GM21360 (cell line): ENCODE measurements at regions not wholly inside any gene's neighbourhood (a gene's known extent, or its start where the extent isn't known, plus 50 kb on each side); places are given as distances from the start of the nearest gene placed in this dataset.
"Not testable (repeated sequence)": the region's sequence is repeated elsewhere in the genome, so short reads cannot be mapped to it uniquely, and the experiment has no call there.

ENCODE experiments used
- ATAC-seq: cut with Tn5 transposase; IDR thresholded peaks from one replicate; pipeline ENCODE4 v1.9.1; 2021; ENCODE audit warnings: mild to moderate bottlenecking, moderate library complexity; ENCODE audit not compliant: unreplicated experiment

- ATAC-seq = no peak
Measured at GRCh38 chr6:80942911-80943310, 809.6 kb downstream of the TENT5A start.

- no peak for ATAC-seq
Measured at GRCh38 chr6:80940976-80941375, 811.5 kb downstream of the TENT5A start.

GRCh38 chr6:80940571-80940970 is 811.9 kb downstream of the TENT5A start:
- ATAC-seq = no peak

- no peak for ATAC-seq
Measured at GRCh38 chr6:80939898-80940297, 812.6 kb downstream of the TENT5A start.

- ATAC-seq = no peak
Measured at GRCh38 chr6:80939480-80939879, 813.0 kb downstream of the TENT5A start.

GRCh38 chr6:80938131-80938530 is 814.4 kb downstream of the TENT5A start:
- no peak for ATAC-seq

DNA sequence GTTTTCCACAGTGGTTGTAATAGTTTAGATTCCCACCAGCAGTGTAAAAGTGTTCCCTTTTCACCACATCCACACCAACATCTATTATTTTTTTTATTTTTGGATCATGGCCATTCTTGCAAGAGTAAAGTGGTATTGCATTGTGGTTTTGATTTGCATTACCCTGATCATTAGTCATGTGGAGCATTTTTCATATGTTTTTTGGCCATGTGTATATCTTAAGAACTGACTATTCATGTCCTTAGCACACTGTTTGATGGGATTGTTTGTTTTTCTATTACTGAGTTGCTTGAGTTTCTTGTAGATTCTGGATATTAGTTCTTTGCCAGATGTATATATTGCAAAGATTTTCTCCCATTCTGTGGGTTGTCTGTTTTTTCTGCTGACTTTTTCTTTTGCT is 820.1 kb downstream of the TENT5A start:
- no peak for ATAC-seq

DNA sequence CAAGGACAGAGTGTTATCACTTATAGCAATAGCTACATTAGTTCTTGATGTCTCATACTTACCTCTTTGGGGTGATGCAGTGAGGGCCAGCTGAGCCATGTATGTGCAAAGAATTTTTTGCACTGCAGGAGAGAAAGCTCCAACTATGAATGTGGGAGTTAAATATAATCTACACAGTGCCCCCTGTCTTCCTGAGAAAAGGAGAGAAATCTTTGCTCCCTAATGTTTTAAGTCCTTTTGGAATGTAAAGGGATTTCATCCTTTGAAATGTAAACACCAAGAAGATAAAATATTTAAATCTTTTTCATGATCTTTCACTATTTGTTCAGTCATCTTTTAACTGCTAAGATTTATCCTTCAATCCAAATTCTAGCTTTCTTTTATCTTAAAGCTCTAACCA is 822.1 kb downstream of the TENT5A start:
- no peak for ATAC-seq

DNA sequence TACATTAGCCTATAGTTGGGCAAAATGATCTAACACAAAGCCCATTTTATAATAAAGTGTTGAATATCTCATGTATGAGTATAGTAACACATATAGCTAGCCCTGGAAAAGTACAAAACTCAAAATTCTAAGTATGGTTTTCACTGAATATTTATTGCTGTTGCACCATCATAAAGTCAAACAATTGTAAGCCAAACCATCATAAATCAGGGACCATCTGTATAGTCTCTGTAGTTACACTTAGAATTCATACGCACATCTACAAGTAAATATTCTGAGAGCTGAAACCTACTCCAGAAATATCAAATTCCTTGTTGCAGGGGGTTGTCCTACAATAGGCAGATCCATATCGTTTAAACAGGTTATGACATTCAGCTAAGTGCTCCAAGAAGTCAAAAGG is 817.3 kb downstream of the BCKDHB start:
- ATAC-seq = no peak

- ATAC-seq = no peak
Measured at GRCh38 chr6:80922916-80923455, 816.5 kb downstream of the BCKDHB start.

DNA sequence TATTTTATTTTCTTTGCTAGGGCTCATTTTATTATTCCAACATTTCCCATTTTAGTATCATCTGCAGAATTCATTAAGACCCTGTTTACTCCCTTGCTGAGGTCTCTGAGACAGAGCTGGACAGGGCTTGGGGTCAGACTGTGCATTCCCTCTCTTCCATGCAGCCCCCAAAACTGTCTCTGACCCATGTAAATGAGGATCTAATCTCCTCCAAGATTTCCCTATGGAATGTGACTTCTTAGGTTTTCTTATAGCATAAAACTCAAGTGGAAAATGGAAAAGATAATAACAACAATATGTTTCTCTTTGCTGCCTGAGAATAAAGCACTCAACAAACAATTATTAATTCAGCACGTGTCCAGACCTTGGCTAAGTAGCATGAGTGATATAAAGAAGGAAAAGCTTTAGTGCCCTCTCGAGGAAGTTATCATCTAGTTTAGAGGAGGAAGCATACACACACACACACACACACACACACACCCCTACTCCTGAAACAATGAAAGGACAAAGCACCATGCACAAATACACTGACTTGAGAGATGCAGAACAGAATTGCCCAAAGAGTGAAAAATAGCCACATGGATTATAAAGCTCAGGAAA is 815.5 kb downstream of the BCKDHB start:
- no peak for ATAC-seq

- ATAC-seq = no peak
Measured at GRCh38 chr6:80907831-80908230, 801.4 kb downstream of the BCKDHB start.

DNA sequence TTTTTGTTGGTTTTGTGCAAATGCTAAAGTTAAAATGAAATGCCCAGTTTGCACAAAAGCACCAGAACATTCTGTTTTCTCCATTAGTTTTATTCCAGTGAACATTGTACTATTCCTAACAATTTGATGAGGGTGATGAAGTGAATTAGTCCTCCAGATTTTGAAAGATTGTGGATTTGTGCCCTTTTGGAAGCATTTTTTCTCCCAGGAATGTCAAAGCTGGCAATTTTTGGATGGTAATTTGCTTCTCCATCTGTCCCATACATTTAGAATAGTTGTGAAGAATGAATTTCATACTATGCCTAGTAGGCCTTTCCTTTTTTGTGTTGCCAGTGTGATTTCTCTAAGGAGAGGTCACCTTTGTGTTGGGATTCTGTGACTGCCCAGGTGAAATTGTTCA is 797.2 kb downstream of the BCKDHB start:
- no peak for ATAC-seq

DNA sequence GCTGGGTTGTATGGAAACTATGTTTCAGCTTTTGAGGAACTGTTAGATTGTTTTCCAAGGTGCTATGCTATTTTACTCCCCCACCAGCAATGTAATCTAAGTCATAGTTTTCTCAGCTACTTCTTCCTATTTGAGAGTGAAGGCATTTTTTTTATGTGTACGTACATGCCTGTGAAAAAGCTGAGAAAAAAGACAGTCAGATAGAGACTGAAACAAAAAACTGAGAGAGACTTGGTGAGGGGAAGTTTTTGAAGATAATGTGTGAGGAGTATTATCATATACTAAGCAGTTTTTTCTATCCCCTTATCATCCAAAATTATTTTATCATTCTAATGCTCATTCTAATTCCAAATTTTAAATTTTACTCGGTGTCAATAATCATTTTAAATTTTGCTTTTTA is 780.0 kb downstream of the BCKDHB start:
- ATAC-seq = no peak

GRCh38 chr6:80872951-80873308 is 766.5 kb downstream of the BCKDHB start:
- ATAC-seq = no peak

DNA sequence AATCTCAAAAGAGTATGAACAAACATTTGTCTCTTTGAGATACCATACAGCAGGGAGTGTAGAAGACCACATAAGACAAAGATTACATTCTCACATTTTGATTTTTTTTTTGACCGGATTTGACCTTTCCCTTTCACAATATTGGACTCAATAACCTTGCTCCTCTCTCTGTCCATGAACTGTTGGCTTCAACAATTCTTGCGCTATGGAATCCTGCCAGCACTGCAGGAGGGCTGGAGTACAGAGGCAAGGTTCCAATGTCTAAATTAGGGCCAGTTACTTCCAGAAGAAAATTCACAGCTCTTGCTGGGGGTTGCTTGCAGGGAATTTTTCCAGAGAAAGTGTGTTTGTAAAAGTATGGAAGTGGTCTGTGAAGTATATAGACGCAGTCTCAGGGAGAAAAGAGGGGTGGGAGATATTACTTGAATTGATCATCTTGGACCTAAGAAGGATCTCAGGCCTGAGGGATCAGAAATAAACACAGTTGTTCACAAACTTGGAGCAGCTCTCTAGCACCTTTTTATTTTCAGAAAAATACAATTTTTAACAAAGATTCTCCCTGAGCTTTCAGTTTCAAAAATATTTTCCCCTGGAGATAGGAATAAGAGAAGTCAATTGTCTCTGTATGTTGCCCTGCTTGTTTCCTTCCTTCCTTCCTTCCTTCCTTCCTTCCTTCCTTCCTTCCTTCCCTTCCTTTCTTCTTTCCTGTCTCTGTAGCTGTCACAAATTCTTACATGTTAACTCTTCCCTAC is 765.9 kb downstream of the BCKDHB start:
- no peak for ATAC-seq

GRCh38 chr6:80862756-80863155 is 756.3 kb downstream of the BCKDHB start:
- ATAC-seq = no peak

- no peak for ATAC-seq
Measured at GRCh38 chr6:80860107-80860506, 753.6 kb downstream of the BCKDHB start.

DNA sequence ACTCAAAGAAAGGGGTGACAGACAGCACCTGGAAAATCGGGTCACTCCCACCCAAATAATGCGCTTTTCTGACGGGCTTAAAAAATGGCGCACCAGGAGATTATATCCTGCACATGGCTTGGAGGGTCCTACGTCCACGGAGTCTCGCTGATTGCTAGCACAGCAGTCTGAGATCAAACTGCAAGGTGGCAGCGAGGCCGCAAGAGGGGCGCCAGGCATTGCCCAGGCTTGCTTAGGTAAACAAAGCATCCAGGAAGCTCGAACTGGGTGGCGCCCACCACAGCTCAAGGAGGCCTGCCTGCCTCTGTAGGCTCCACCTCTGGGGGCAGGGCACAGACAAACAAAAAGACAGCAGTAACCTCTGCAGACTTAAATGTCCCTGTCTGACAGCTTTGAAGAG is 741.5 kb downstream of the BCKDHB start:
- not testable (repeated sequence) for ATAC-seq

DNA sequence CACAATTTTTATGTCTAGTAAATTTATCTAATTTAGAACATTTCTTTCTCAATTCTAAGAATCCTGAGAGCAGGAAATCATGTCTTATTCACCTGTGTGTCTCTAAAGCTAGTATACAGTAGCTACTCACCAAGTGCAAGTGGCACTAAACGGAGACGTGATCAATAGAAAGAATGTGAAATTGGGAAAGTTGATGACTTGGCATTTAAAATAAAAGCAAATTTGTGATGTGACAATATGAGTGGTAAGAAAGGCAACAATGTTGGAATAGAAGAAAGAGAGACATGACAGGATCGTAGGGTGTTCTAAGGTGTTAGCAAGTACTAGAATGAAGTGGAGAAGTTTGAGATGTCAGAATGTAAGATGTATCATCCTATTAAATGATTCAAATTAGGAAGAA is 725.9 kb downstream of the BCKDHB start:
- no peak for ATAC-seq

- no peak for ATAC-seq
Measured at GRCh38 chr6:80793411-80793810, 686.9 kb downstream of the BCKDHB start.

- no peak for ATAC-seq
Measured at GRCh38 chr6:80792151-80792550, 685.7 kb downstream of the BCKDHB start.
